ENCODE measurements at regions not wholly inside any gene's neighbourhood (a gene's known extent, or its start where the extent isn't known, plus 50 kb on each side); places are given as distances from the start of the nearest gene placed in this dataset.

- Histone ChIP-seq H3K79me1 (replicated peaks; ENCODE audit: low read length, poor library complexity, severe bottlenecking) (no peaks in the 10 kb centered on the region), H4K91ac (ENCODE audit: low read length) (no peak overlapping the region), H3K36me3 (ENCODE audit: control insufficient read depth in 1 of 2, insufficient read depth in 2 of 2, low read depth in 1 of 2, low read length in 2 of 2) (no peaks in the 10 kb centered on the region), H4K8ac (ENCODE audit: low read length) (no peak overlapping the region), H2BK5ac (ENCODE audit: low read depth, low read length, poor library complexity, severe bottlenecking) (no peak overlapping the region), H3K9ac (ENCODE audit: low read length) (no peak overlapping the region), H3K23ac (ENCODE audit: low read length in 2 of 2) (no peak overlapping the region), H3K4me1 (ENCODE audit: control insufficient read depth, insufficient read depth, low read depth, low read length) (peaks cover 2% of the 10 kb centered on the region), H2BK15ac (ENCODE audit: low read depth, poor library complexity, severe bottlenecking) (no peak overlapping the region), H3K14ac (ENCODE audit: low read length in 2 of 2) (no peak overlapping the region), H3K18ac (ENCODE audit: low read depth in 1 of 2, low read length in 2 of 2) (no peak overlapping the region), H3K4me3 (ENCODE audit: insufficient read depth in 1 of 2, low read depth in 1 of 2, low read length in 2 of 2) (no peak overlapping the region), H2BK120ac (ENCODE audit: low read depth, low read length) (no peak overlapping the region), H3K27me3 (ENCODE audit: control insufficient read depth in 1 of 2, insufficient read depth in 1 of 2, low read length in 2 of 2) (no peaks in the 10 kb centered on the region), H3K4me2 (ENCODE audit: low read length, poor library complexity, severe bottlenecking) (no peak overlapping the region), H2BK12ac (ENCODE audit: low read length in 2 of 2) (no peak overlapping the region), H3K4ac (ENCODE audit: low read depth in 1 of 2, low read length in 2 of 2) (no peak overlapping the region), H3K9me3 (ENCODE audit: control insufficient read depth, low read length) (no peaks in the 10 kb centered on the region), H2AFZ (ENCODE audit: low read depth, low read length) (no peak overlapping the region), H3K27ac (ENCODE audit: low read length, poor library complexity, severe bottlenecking) (no peak overlapping the region), H2AK5ac (ENCODE audit: low read length, severe bottlenecking) (no peak overlapping the region)
- peak; percentile 46 for DNase-seq
- no CpG with 5 or more reads among the region's 1 CpG for WGBS
Measured at GRCh38 chr9:106758911-106759310, 104.1 kb upstream of the ZNF462 start.

- H2BK15ac ChIP-seq (ENCODE audit: low read depth, poor library complexity, severe bottlenecking): no peak overlapping the region
- H3K79me1 ChIP-seq (replicated peaks; ENCODE audit: low read length, poor library complexity, severe bottlenecking): no peaks in the 10 kb centered on the region
- no peaks in the 10 kb centered on the region for H3K36me3 ChIP-seq (ENCODE audit: control insufficient read depth in 1 of 2, insufficient read depth in 2 of 2, low read depth in 1 of 2, low read length in 2 of 2)
- H3K23ac ChIP-seq (ENCODE audit: low read length in 2 of 2): no peak overlapping the region
- no peak overlapping the region for H4K91ac ChIP-seq (ENCODE audit: low read length)
- H3K9ac ChIP-seq (ENCODE audit: low read length): no peak overlapping the region
- H3K4me3 ChIP-seq (ENCODE audit: insufficient read depth in 1 of 2, low read depth in 1 of 2, low read length in 2 of 2): no peak overlapping the region
- H2AK5ac ChIP-seq (ENCODE audit: low read length, severe bottlenecking): no peak overlapping the region
- H3K27ac ChIP-seq (ENCODE audit: low read length, poor library complexity, severe bottlenecking): no peak overlapping the region
- WGBS: 72% methylated on average over 2 of the region's 2 CpGs
- no peak overlapping the region for H2AFZ ChIP-seq (ENCODE audit: low read depth, low read length)
- H2BK120ac ChIP-seq (ENCODE audit: low read depth, low read length): peak overlapping the region; percentile 49
- no peak overlapping the region for H3K14ac ChIP-seq (ENCODE audit: low read length in 2 of 2)
- peaks cover 2% of the 10 kb centered on the region for H3K4me1 ChIP-seq (ENCODE audit: control insufficient read depth, insufficient read depth, low read depth, low read length)
- H3K27me3 ChIP-seq (ENCODE audit: control insufficient read depth in 1 of 2, insufficient read depth in 1 of 2, low read length in 2 of 2): no peaks in the 10 kb centered on the region
- DNase-seq: no peak
- no peak overlapping the region for H2BK12ac ChIP-seq (ENCODE audit: low read length in 2 of 2)
- no peak overlapping the region for H4K8ac ChIP-seq (ENCODE audit: low read length)
- H3K4me2 ChIP-seq (ENCODE audit: low read length, poor library complexity, severe bottlenecking): no peak overlapping the region
- H2BK5ac ChIP-seq (ENCODE audit: low read depth, low read length, poor library complexity, severe bottlenecking): no peak overlapping the region
- H3K18ac ChIP-seq (ENCODE audit: low read depth in 1 of 2, low read length in 2 of 2): no peak overlapping the region
- H3K4ac ChIP-seq (ENCODE audit: low read depth in 1 of 2, low read length in 2 of 2): no peak overlapping the region
- H3K9me3 ChIP-seq (ENCODE audit: control insufficient read depth, low read length): no peaks in the 10 kb centered on the region
Measured at GRCh38 chr9:106761493-106761892, 101.5 kb upstream of the ZNF462 start.

- H3K27me3 ChIP-seq (ENCODE audit: control insufficient read depth in 1 of 2, insufficient read depth in 1 of 2, low read length in 2 of 2): no peaks in the 10 kb centered on the region
- H2AK5ac ChIP-seq (ENCODE audit: low read length, severe bottlenecking): no peak overlapping the region
- H3K4me1 ChIP-seq (ENCODE audit: control insufficient read depth, insufficient read depth, low read depth, low read length): peaks cover 2% of the 10 kb centered on the region
- DNase-seq: no peak
- H3K4me3 ChIP-seq (ENCODE audit: insufficient read depth in 1 of 2, low read depth in 1 of 2, low read length in 2 of 2): no peak overlapping the region
- H3K4me2 ChIP-seq (ENCODE audit: low read length, poor library complexity, severe bottlenecking): no peak overlapping the region
- H3K14ac ChIP-seq (ENCODE audit: low read length in 2 of 2): no peak overlapping the region
- H3K9ac ChIP-seq (ENCODE audit: low read length): no peak overlapping the region
- H3K18ac ChIP-seq (ENCODE audit: low read depth in 1 of 2, low read length in 2 of 2): no peak overlapping the region
- no peak overlapping the region for H3K23ac ChIP-seq (ENCODE audit: low read length in 2 of 2)
- no peak overlapping the region for H3K4ac ChIP-seq (ENCODE audit: low read depth in 1 of 2, low read length in 2 of 2)
- H3K36me3 ChIP-seq (ENCODE audit: control insufficient read depth in 1 of 2, insufficient read depth in 2 of 2, low read depth in 1 of 2, low read length in 2 of 2): no peaks in the 10 kb centered on the region
- H2BK12ac ChIP-seq (ENCODE audit: low read length in 2 of 2): no peak overlapping the region
- H3K9me3 ChIP-seq (ENCODE audit: control insufficient read depth, low read length): no peaks in the 10 kb centered on the region
- no peak overlapping the region for H4K8ac ChIP-seq (ENCODE audit: low read length)
- no peak overlapping the region for H4K91ac ChIP-seq (ENCODE audit: low read length)
- no peak overlapping the region for H3K27ac ChIP-seq (ENCODE audit: low read length, poor library complexity, severe bottlenecking)
- H2AFZ ChIP-seq (ENCODE audit: low read depth, low read length): no peak overlapping the region
- H2BK15ac ChIP-seq (ENCODE audit: low read depth, poor library complexity, severe bottlenecking): no peak overlapping the region
- no peak overlapping the region for H2BK120ac ChIP-seq (ENCODE audit: low read depth, low read length)
- H3K79me1 ChIP-seq (replicated peaks; ENCODE audit: low read length, poor library complexity, severe bottlenecking): no peaks in the 10 kb centered on the region
- H2BK5ac ChIP-seq (ENCODE audit: low read depth, low read length, poor library complexity, severe bottlenecking): no peak overlapping the region
Measured at GRCh38 chr9:106766616-106767015, 96.3 kb upstream of the ZNF462 start.

- no peak overlapping the region for H3K14ac ChIP-seq (ENCODE audit: low read length in 2 of 2)
- 85% methylated on average over 7 of the region's 7 CpGs for WGBS
Measured at GRCh38 chr9:106769331-106769730, 93.6 kb upstream of the ZNF462 start.

More at GRCh38 chr9:106769331-106769730, 93.6 kb upstream of the ZNF462 start:
- Histone ChIP-seq H3K79me1 (replicated peaks; ENCODE audit: low read length, poor library complexity, severe bottlenecking) (no peaks in the 10 kb centered on the region), H3K4ac (ENCODE audit: low read depth in 1 of 2, low read length in 2 of 2) (no peak overlapping the region), H2AFZ (ENCODE audit: low read depth, low read length) (no peak overlapping the region), H3K4me2 (ENCODE audit: low read length, poor library complexity, severe bottlenecking) (no peak overlapping the region), H2BK120ac (ENCODE audit: low read depth, low read length) (no peak overlapping the region), H3K4me1 (ENCODE audit: control insufficient read depth, insufficient read depth, low read depth, low read length) (no peaks in the 10 kb centered on the region), H3K9me3 (ENCODE audit: control insufficient read depth, low read length) (no peaks in the 10 kb centered on the region), H3K27ac (ENCODE audit: low read length, poor library complexity, severe bottlenecking) (no peak overlapping the region), H2BK15ac (ENCODE audit: low read depth, poor library complexity, severe bottlenecking) (no peak overlapping the region), H3K23ac (ENCODE audit: low read length in 2 of 2) (no peak overlapping the region), H4K8ac (ENCODE audit: low read length) (no peak overlapping the region), H3K4me3 (ENCODE audit: insufficient read depth in 1 of 2, low read depth in 1 of 2, low read length in 2 of 2) (no peak overlapping the region), H3K36me3 (ENCODE audit: control insufficient read depth in 1 of 2, insufficient read depth in 2 of 2, low read depth in 1 of 2, low read length in 2 of 2) (no peaks in the 10 kb centered on the region), H4K91ac (ENCODE audit: low read length) (no peak overlapping the region), H3K27me3 (ENCODE audit: control insufficient read depth in 1 of 2, insufficient read depth in 1 of 2, low read length in 2 of 2) (no peaks in the 10 kb centered on the region), H2BK5ac (ENCODE audit: low read depth, low read length, poor library complexity, severe bottlenecking) (no peak overlapping the region), H2BK12ac (ENCODE audit: low read length in 2 of 2) (no peak overlapping the region), H3K18ac (ENCODE audit: low read depth in 1 of 2, low read length in 2 of 2) (no peak overlapping the region), H2AK5ac (ENCODE audit: low read length, severe bottlenecking) (no peak overlapping the region), H3K9ac (ENCODE audit: low read length) (no peak overlapping the region)
- no peak for DNase-seq

Measured in mesenchymal stem cell (in vitro differentiated cells and primary cell).